ENCODE measurements at regions not wholly inside any gene's neighbourhood (a gene's known extent, or its start where the extent isn't known, plus 50 kb on each side); places are given as distances from the start of the nearest gene placed in this dataset.
"Not testable (repeated sequence)": the region's sequence is repeated elsewhere in the genome, so short reads cannot be mapped to it uniquely, and the experiment has no call there.

GRCh38 chr21:6486821-6487220 lies 4034.6 kb upstream of the TPTE start:
- DNase-seq, result not testable (repeated sequence)

GRCh38 chr21:6492691-6493090 lies 4028.7 kb upstream of the TPTE start:
- not testable (repeated sequence) for DNase-seq

- DNase-seq, result not testable (repeated sequence)
Observed at GRCh38 chr21:6493957-6494356, 4027.4 kb upstream of the TPTE start.

DNA sequence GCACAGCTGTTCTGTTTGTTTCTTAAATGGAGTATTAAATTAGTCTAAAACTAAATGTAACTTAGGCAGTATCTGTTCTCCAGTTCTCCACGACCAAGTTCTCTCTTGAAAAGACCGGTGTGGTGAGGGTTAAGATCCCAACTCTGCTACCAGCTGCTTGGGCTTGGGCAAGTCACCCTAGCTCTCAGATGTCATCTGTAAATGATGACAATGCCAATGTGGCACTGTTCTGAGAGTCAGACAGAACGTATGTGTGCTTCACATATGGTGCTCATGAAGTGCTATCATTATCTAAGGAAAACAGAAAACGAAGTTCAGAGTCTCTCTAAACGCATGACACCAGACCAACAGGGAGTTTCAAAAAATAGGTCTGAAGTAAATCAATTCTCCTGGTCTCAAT lies 4025.0 kb upstream of the TPTE start:
- DNase-seq, result not testable (repeated sequence)

DNA sequence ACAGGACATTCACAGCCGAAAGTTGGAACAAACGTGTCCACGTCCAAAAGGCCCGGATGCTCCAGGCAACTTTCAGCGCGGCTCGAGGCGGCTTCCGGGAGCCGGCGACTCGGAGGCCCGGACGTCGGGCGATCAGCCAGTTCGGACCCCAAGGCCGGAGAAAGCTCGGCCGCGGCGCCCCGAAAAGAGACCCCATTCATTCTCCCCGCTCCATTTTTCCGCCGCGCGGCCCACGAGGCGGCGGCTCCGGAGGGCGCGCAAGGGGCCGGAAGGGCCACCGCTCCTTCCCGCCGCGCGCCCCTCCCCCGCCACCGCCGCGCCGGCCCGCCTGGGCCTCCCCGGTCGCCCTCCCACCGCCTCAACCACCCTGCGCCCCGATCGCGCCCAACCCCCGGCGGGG lies 4022.7 kb upstream of the TPTE start:
- DNase-seq, result not testable (repeated sequence)

- DNase-seq, result not testable (repeated sequence)
Observed at GRCh38 chr21:6499128-6499826, 4022.1 kb upstream of the TPTE start.

GRCh38 chr21:6499866-6500265 lies 4021.5 kb upstream of the TPTE start:
- not testable (repeated sequence) for DNase-seq

- not testable (repeated sequence) for DNase-seq
Observed at GRCh38 chr21:6500681-6501080, 4020.7 kb upstream of the TPTE start.

DNA sequence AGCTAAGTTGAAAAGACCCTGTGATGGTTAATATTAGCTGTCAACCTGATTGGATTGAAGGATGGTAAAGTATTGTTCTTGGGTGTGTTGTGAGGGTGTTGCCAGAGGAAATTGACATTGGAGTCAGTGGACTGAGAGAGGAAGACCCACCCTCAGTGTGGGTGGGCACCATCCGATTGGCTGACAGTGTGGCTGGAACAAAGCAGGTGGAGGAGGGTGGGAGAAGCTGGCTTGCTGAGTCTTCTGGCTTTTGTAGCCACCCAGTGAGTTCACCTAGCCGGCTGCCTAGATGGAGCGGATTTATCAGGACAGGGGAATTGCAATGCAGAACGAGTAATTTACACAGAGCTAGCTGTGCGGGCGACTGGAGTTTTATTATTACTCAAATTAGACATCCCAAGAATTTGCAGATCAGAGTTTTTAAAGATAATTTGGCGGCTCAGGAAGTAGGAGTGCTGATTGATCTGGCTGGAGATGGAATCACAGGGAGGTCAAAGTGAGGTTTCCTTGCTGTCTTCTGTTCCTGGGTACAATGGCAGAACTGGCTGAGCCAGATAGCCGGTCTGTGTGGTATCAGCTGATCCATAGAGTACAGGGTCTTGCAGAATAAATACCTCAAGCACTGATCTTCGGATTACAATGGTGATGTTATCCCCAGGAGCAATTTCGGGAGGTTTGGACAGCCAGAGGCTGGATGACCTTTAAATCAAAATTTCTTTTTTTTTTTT lies 4015.1 kb upstream of the TPTE start:
- DNase-seq, result not testable (repeated sequence)

- not testable (repeated sequence) for DNase-seq
Observed at GRCh38 chr21:6507632-6508031, 4013.8 kb upstream of the TPTE start.

DNA sequence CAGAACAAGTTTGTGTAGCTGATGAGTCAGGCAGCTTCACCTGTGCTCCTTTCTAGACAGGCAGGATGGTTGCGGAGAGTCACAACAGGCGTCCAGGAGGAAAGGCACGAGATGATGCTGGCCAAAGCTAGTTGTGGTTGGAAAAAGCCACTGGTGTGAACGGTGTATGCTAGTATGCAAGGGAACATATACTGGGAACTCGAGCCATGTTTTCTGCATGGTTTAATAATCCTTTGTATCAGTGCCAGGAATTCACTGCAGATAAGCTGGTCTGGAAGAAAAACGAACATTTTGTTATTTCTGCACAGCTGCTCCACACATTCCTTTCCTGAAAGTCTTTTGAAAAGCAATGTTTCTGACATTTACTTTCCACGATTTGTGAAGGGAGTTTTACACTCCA lies 3999.6 kb upstream of the TPTE start:
- not testable (repeated sequence) for DNase-seq

GRCh38 chr21:6526213-6526612 lies 3995.2 kb upstream of the TPTE start:
- DNase-seq, result not testable (repeated sequence)

DNA sequence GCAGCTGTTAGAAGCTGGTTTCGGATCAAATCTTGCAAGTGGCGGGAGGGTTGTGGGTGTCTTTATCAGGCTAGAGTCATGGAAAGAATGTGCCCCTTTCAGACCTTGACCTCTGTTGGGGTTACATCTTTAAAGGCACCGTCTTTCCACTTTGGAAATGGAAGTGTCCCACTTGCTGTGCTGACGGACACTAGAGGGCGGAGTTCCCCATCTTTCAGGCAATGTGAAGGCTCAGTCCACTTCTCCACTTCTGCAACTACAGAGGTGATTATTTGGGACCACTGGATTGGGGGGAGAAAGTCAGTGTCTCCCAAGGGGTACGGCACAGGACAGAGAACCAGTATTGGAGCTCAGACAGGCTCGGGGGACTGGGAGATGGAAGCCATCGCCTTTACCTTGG lies 3990.7 kb upstream of the TPTE start:
- not testable (repeated sequence) for DNase-seq

DNA sequence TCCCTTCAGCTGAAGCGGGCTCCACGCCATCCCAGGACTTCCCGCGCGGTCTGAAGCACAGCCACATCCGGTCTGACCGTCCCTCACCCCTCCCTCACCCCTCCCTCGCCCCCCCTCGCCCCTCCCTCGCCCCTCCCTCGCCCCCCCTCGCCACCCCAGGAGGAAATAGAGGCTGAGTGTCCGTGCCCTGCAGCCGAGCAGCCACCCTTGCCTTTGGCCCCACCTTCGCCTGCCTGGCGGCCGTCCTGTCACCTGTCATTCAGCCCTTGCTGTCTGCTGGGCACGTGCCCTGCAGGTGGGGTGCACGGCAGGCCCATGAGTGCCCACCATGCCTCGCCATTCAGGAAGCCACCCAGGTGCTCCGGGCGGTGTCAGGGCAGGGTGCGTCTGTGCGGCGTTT lies 3988.1 kb upstream of the TPTE start:
- DNase-seq, result not testable (repeated sequence)

DNA sequence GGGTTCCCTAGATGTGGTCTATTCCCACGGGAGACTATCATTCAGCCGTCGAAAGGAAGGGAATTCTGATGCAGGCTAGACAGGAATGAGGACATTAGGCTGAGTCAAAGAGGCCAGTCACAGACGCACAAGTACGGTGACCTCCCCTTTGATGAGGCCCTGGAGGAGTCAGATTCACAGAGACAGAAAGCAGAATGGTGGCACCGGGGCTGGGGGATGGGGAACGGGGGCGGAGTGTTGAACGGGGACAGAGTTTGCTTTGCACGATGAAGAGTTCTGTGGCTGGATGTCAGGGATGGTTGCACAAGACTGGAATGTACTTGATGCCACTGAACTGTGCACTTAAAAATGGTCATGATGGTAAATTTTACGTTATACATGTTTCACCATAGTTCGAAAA lies 3983.1 kb upstream of the TPTE start:
- not testable (repeated sequence) for DNase-seq

- DNase-seq, result not testable (repeated sequence)
Observed at GRCh38 chr21:6539688-6540087, 3981.7 kb upstream of the TPTE start.

- not testable (repeated sequence) for DNase-seq
Observed at GRCh38 chr21:6541036-6541435, 3980.3 kb upstream of the TPTE start.

- not testable (repeated sequence) for DNase-seq
Observed at GRCh38 chr21:6545288-6545687, 3976.1 kb upstream of the TPTE start.

GRCh38 chr21:6551045-6551444 lies 3970.3 kb upstream of the TPTE start:
- not testable (repeated sequence) for DNase-seq

GRCh38 chr21:6553505-6554376 lies 3967.6 kb upstream of the TPTE start:
- DNase-seq, result not testable (repeated sequence)

GRCh38 chr21:6554377-6554864 lies 3967.0 kb upstream of the TPTE start:
- DNase-seq, result not testable (repeated sequence)

DNA sequence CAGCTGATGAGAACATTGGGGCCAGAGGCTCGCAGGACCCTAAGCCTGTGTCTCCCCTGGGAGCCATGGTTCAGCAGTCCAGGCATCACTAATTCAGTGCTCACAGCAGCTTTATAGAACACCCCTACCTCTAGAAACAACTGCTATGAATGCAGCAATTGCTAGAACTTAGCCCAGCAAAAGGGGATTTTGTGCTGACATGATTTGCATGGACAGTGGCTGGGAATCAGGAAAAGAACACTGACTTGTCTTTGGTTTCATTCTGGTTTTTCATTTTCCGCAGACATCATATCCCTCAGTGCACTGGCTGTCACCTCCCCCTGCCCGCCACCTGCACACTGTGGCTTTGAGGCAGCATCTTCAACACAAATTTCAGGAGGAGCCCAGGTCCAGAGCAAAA lies 3964.9 kb upstream of the TPTE start:
- not testable (repeated sequence) for DNase-seq

GRCh38 chr21:6557415-6557814 lies 3964.0 kb upstream of the TPTE start:
- DNase-seq, result not testable (repeated sequence)

All from stimulated activated CD4-positive, alpha-beta T cell treated with anti-CD3 and anti-CD28 coated beads, Interleukin-4, amount 100 ng/mL, for 4 hours (primary cell).